ENCODE measurements at regions not wholly inside any gene's neighbourhood (a gene's known extent, or its start where the extent isn't known, plus 50 kb on each side); places are given as distances from the start of the nearest gene placed in this dataset.

GRCh38 chr10:130767116-130767730 lies 544.3 kb downstream of the TCERG1L start:
- in situ Hi-C loops (cut with HindIII; ENCODE audit: low pct_unique_long_range_greater_than_20kb, low sequenced_read_pairs), result no loop called here
- intact Hi-C loops (cut with micrococcal nuclease; ENCODE audit: unreplicated experiment), result no loop called here
- ATAC-seq (no peak), DNase-seq (ENCODE audit: low read depth, low spot score) (no peak)
- POLR2A ChIA-PET, result no interaction called here
- CTCF ChIA-PET, result no interaction called here
- Histone ChIP-seq H3K27ac (ENCODE audit: low read length) (no peak overlapping the region), H3K4me1 (ENCODE audit: control insufficient read depth, insufficient read depth, low read length) (no peaks in the 10 kb centered on the region), H3K27me3 (ENCODE audit: control insufficient read depth, insufficient read depth, low read length) (peaks cover 4% of the 10 kb centered on the region; the same call in 1 of the 2 replicates), H3K36me3 (ENCODE audit: control insufficient read depth, insufficient read depth, low read length) (no peaks in the 10 kb centered on the region), H3K9me3 (ENCODE audit: control insufficient read depth, insufficient read depth, low read depth, low read length) (no peaks in the 10 kb centered on the region), H3K4me3 (ENCODE audit: low read depth in 2 of 2, low read length in 2 of 2) (no peak overlapping the region)
- TF ChIP-seq TCF7L2 (IDR thresholded peaks at IDR 0.05; ENCODE audit: low read depth, low read length), result no peak
- no peak for TF ChIP-seq POLR2AphosphoS5 (IDR thresholded peaks at IDR 0.05; ENCODE audit: low read depth, low read length)
- TF ChIP-seq SIN3A (IDR thresholded peaks at IDR 0.05; ENCODE audit: borderline replicate concordance, insufficient read depth, low read depth, low read length), result no peak
- no peak for TF ChIP-seq CTCF (IDR thresholded peaks at IDR 0.05)
- no peak for TF ChIP-seq REST (IDR thresholded peaks at IDR 0.05; ENCODE audit: insufficient read depth in 1 of 2, low read depth in 2 of 2, low read length in 1 of 2)
- no TSS peak for BruUV-seq (replicated peaks)

- CTCF ChIA-PET, result no interaction called here
- BruUV-seq (replicated peaks), result no TSS peak
- POLR2A ChIA-PET, result no interaction called here
Measured at GRCh38 chr10:130769146-130770017, 542.1 kb downstream of the TCERG1L start.

More at GRCh38 chr10:130769146-130770017, 542.1 kb downstream of the TCERG1L start:
- intact Hi-C loops (cut with micrococcal nuclease; ENCODE audit: unreplicated experiment), result no loop called here
- Histone ChIP-seq H3K4me1 (ENCODE audit: control insufficient read depth, insufficient read depth, low read length) (no peaks in the 10 kb centered on the region), H3K9me3 (ENCODE audit: control insufficient read depth, insufficient read depth, low read depth, low read length) (no peaks in the 10 kb centered on the region), H3K27me3 (ENCODE audit: control insufficient read depth, insufficient read depth, low read length) (peaks cover 11% of the 10 kb centered on the region; the same call in 1 of the 2 replicates), H3K27ac (ENCODE audit: low read length) (no peak overlapping the region), H3K4me3 (ENCODE audit: low read depth in 2 of 2, low read length in 2 of 2) (no peak overlapping the region), H3K36me3 (ENCODE audit: control insufficient read depth, insufficient read depth, low read length) (no peaks in the 10 kb centered on the region)
- DNase-seq (ENCODE audit: low read depth, low spot score), result no peak
- in situ Hi-C loops (cut with HindIII; ENCODE audit: low pct_unique_long_range_greater_than_20kb, low sequenced_read_pairs), result no loop called here
- ATAC-seq, result no peak
- TF ChIP-seq CTCF (IDR thresholded peaks at IDR 0.05), result no peak
- TF ChIP-seq POLR2AphosphoS5 (IDR thresholded peaks at IDR 0.05; ENCODE audit: low read depth, low read length), result no peak
- no peak for TF ChIP-seq TCF7L2 (IDR thresholded peaks at IDR 0.05; ENCODE audit: low read depth, low read length)
- TF ChIP-seq SIN3A (IDR thresholded peaks at IDR 0.05; ENCODE audit: borderline replicate concordance, insufficient read depth, low read depth, low read length), result no peak
- no peak for TF ChIP-seq REST (IDR thresholded peaks at IDR 0.05; ENCODE audit: insufficient read depth in 1 of 2, low read depth in 2 of 2, low read length in 1 of 2)
